HEK293 (cell line): ENCODE measurements at regions not wholly inside any gene's neighbourhood (a gene's known extent, or its start where the extent isn't known, plus 50 kb on each side); places are given as distances from the start of the nearest gene placed in this dataset.

Source experiments
- CTCF ChIA-PET: fragments of 350-600 bp; formaldehyde crosslinking; extraction: SDS; loops from one replicate; lab custom pipeline; 2021; ENCODE audit warnings: antibody characterized with exemption; lab: Yijun Ruan, JAX
- POLR2A ChIA-PET: fragments of 300-600 bp; formaldehyde crosslinking; extraction: SDS; loops from one replicate; lab custom pipeline; 2020; ENCODE audit warnings: antibody characterized with exemption, inconsistent platforms; lab: Yijun Ruan, JAX
- H3K27ac ChIP-seq: fragments of 200-500 bp; sonication (Bioruptor generic); 2 replicates; pipeline ENCODE4 v1.5.1; 2014; ENCODE audit warnings: low read depth, low read length, control low read depth, inconsistent platforms; ENCODE audit errors: extremely low read depth
- H3K36me3 ChIP-seq, 2 experiments: fragments of 200-500 bp in 1 of 2; sonication (Bioruptor generic) in 1 of 2; 1 replicate in 1 of 2; 2 replicates in 1 of 2; pipeline ENCODE4 v1.5.1; 2014 to 2017; ENCODE audit warnings: inconsistent platforms in 2 of 2, low read length in 2 of 2; ENCODE audit not compliant: control insufficient read depth in 2 of 2, insufficient read depth in 1 of 2
- H3K4me1 ChIP-seq: fragments of 200-500 bp; sonication (Bioruptor generic); 2 replicates; pipeline ENCODE4 v1.5.1; 2014; ENCODE audit warnings: mild to moderate bottlenecking, low read length, inconsistent platforms; ENCODE audit not compliant: control insufficient read depth, insufficient read depth
- H3K4me3 ChIP-seq: 2 replicates; pipeline ENCODE4 v1.5.1; 2011; ENCODE audit warnings: low read depth, mild to moderate bottlenecking, control low read depth, low read length, moderate library complexity
- H3K9me3 ChIP-seq: fragments of 200-500 bp; sonication (Bioruptor generic); 2 replicates; pipeline ENCODE4 v1.5.1; 2014; ENCODE audit warnings: low read depth, low read length, inconsistent platforms; ENCODE audit not compliant: control insufficient read depth, insufficient read depth
- BCL6B ChIP-seq: fragments of 450-650 bp; formaldehyde crosslinking; IDR thresholded peaks from 2 replicates; pipeline ENCODE4 v1.5.1; 2017; ENCODE audit warnings: missing biosample characterization, missing genetic modification characterization
- GLI4 ChIP-seq: fragments of 450-650 bp; formaldehyde crosslinking; IDR thresholded peaks from 2 replicates; pipeline ENCODE4 v1.5.1; 2016; ENCODE audit warnings: missing biosample characterization, missing genetic modification characterization
- HOXC10 ChIP-seq: sonication (generic); formaldehyde crosslinking; IDR thresholded peaks from 2 replicates; pipeline ENCODE4 v1.8.1; 2023; ENCODE audit warnings: mild to moderate bottlenecking, missing genetic modification reagents
- SETDB1 ChIP-seq: IDR thresholded peaks from one replicate; pipeline ENCODE4 v1.6.1; 2017; ENCODE audit warnings: mild to moderate bottlenecking, low read length, moderate library complexity, mixed read lengths; ENCODE audit not compliant: insufficient read length
- SP7 ChIP-seq: fragments of 450-650 bp; formaldehyde crosslinking; IDR thresholded peaks from 2 replicates; pipeline ENCODE4 v1.5.1; 2016; ENCODE audit warnings: missing biosample characterization, missing genetic modification characterization
- TSHZ1 ChIP-seq: fragments of 450-650 bp; formaldehyde crosslinking; IDR thresholded peaks from 2 replicates; pipeline ENCODE4 v1.5.1; 2016; ENCODE audit warnings: missing biosample characterization, missing genetic modification characterization, borderline replicate concordance
- ZBTB21 ChIP-seq: fragments of 450-650 bp; formaldehyde crosslinking; IDR thresholded peaks from 2 replicates; pipeline ENCODE4 v1.5.1; 2017; ENCODE audit warnings: missing biosample characterization, missing genetic modification characterization
- ZEB2 ChIP-seq: fragments of 450-650 bp; formaldehyde crosslinking; IDR thresholded peaks from 2 replicates; pipeline ENCODE4 v1.5.1; 2016; ENCODE audit warnings: missing biosample characterization, missing genetic modification characterization
- ZNF146 ChIP-seq: fragments of 450-650 bp; formaldehyde crosslinking; IDR thresholded peaks from 2 replicates; pipeline ENCODE4 v1.5.1; 2016; ENCODE audit warnings: missing biosample characterization, missing genetic modification characterization
- ZNF169 ChIP-seq: fragments of 450-650 bp; formaldehyde crosslinking; IDR thresholded peaks from 2 replicates; pipeline ENCODE4 v1.5.1; 2016; ENCODE audit warnings: missing biosample characterization, missing genetic modification characterization
- ZNF2 ChIP-seq: fragments of 450-650 bp; formaldehyde crosslinking; IDR thresholded peaks from 2 replicates; pipeline ENCODE4 v1.5.1; 2016; ENCODE audit warnings: missing biosample characterization, missing genetic modification characterization
- ZNF202 ChIP-seq: fragments of 450-650 bp; formaldehyde crosslinking; IDR thresholded peaks from 2 replicates; pipeline ENCODE4 v1.5.1; 2016; ENCODE audit warnings: missing biosample characterization, missing genetic modification characterization, borderline replicate concordance
- ZNF211 ChIP-seq: fragments of 450-650 bp; formaldehyde crosslinking; IDR thresholded peaks from 2 replicates; pipeline ENCODE4 v1.5.1; 2016; ENCODE audit warnings: low read depth, missing biosample characterization, missing genetic modification characterization
- ZNF302 ChIP-seq: fragments of 450-650 bp; formaldehyde crosslinking; IDR thresholded peaks from 2 replicates; pipeline ENCODE4 v1.5.1; 2016; ENCODE audit warnings: missing biosample characterization, missing genetic modification characterization, low read depth
- ZNF366 ChIP-seq: fragments of 450-650 bp; formaldehyde crosslinking; conservative IDR thresholded peaks from 2 replicates; pipeline ENCODE4 v1.5.1; 2016; ENCODE audit warnings: missing biosample characterization, missing genetic modification characterization
- ZNF423 ChIP-seq: fragments of 450-650 bp; formaldehyde crosslinking; IDR thresholded peaks from 2 replicates; pipeline ENCODE4 v1.5.1; 2016; ENCODE audit warnings: missing biosample characterization, missing genetic modification characterization
- ZNF777 ChIP-seq: fragments of 450-650 bp; formaldehyde crosslinking; IDR thresholded peaks from 2 replicates; pipeline ENCODE4 v1.5.1; 2017; ENCODE audit warnings: missing biosample characterization, missing genetic modification characterization, borderline replicate concordance
- ZNF791 ChIP-seq: fragments of 450-650 bp; formaldehyde crosslinking; IDR thresholded peaks from 2 replicates; pipeline ENCODE4 v1.5.1; 2016; ENCODE audit warnings: missing biosample characterization, missing genetic modification characterization
- ZSCAN23 ChIP-seq: fragments of 450-650 bp; formaldehyde crosslinking; IDR thresholded peaks from 2 replicates; pipeline ENCODE4 v1.5.1; 2016; ENCODE audit warnings: missing biosample characterization, missing genetic modification characterization

- CTCF ChIA-PET, result interaction anchor here (1.3 to 1.5 kb wide), 2 partner anchors 104 to 172 kb away, joined by 3 to 4 read pairs; no protein-coding TSS in a partner anchor
- POLR2A ChIA-PET, result no interaction called here
- Histone ChIP-seq H3K9me3 (no peaks in the 10 kb centered on the region), H3K4me1 (no peaks in the 10 kb centered on the region), H3K27ac (no peak overlapping the region), H3K4me3 (no peak overlapping the region), H3K36me3 (no peaks in the 10 kb centered on the region)
- TF ChIP-seq ZNF423 (tag by site-specific recombination) (no peak), ZNF366 (tag by site-specific recombination) (no peak), ZNF791 (tag by site-specific recombination) (no peak), ZBTB21 (tag by site-specific recombination) (no peak), ZSCAN23 (no peak), TSHZ1 (tag by site-specific recombination) (no peak), ZNF146 (tag by site-specific recombination) (no peak), ZNF302 (tag by site-specific recombination) (no peak), ZNF2 (tag by site-specific recombination) (no peak), SP7 (tag by site-specific recombination) (no peak), ZNF169 (no peak), ZNF211 (tag by site-specific recombination) (no peak), SETDB1 (no peak), ZEB2 (tag by site-specific recombination) (no peak)
Measured at GRCh38 chr18:34971313-34971712, 69.9 kb upstream of the MAPRE2 start.

GRCh38 chr18:34972765-34973414 lies 68.3 kb upstream of the MAPRE2 start:
- ChIA-PET POLR2A (interaction anchor here (0.6 kb wide), 1 partner anchor 9 kb away, joined by 3 read pairs; no protein-coding TSS in a partner anchor), CTCF (no interaction called here)
- Histone ChIP-seq H3K4me1 (no peaks in the 10 kb centered on the region), H3K36me3 (no peaks in the 10 kb centered on the region), H3K4me3 (no peak overlapping the region), H3K9me3 (no peaks in the 10 kb centered on the region), H3K27ac (no peak overlapping the region)
- no peak for TF ChIP-seq ZEB2 (tag by site-specific recombination)
- TF ChIP-seq HOXC10 (CRISPR knock-in tag), result no peak
- TF ChIP-seq ZNF202 (tag by site-specific recombination), result no peak
- TF ChIP-seq BCL6B, result peak; percentile 78
- no peak for TF ChIP-seq ZNF777 (tag by site-specific recombination)
- no peak for TF ChIP-seq GLI4 (tag by site-specific recombination)
